Cardiac muscle cell (in vitro differentiated cells and primary cell): ENCODE measurements at regions not wholly inside any gene's neighbourhood (a gene's known extent, or its start where the extent isn't known, plus 50 kb on each side); places are given as distances from the start of the nearest gene placed in this dataset.

Source experiments
- DNase-seq, 2 donors: peaks; one replicate each; pipeline versions ENCODE4 v3.0.0 to v3.0.0-alpha.2; 2010 to 2017; ENCODE audit warnings: low read depth in 1 of 2, low spot score in 1 of 2
- H3K27ac ChIP-seq: fragments of 200-600 bp; sonication (generic); 2 replicates; pipeline ENCODE4 v1.5.1; 2016
- H3K27me3 ChIP-seq: fragments of 200-600 bp; sonication (generic); 2 replicates; pipeline ENCODE4 v1.6.0; 2016; ENCODE audit warnings: control low read depth
- H3K36me3 ChIP-seq: fragments of 200-600 bp; sonication (generic); 2 replicates; pipeline ENCODE4 v1.5.1; 2016; ENCODE audit warnings: control low read depth
- H3K4me1 ChIP-seq: fragments of 200-600 bp; sonication (generic); 2 replicates; pipeline ENCODE4 v1.8.1; 2017; ENCODE audit warnings: low read depth, mild to moderate bottlenecking, mixed run types
- H3K4me3 ChIP-seq: fragments of 200-600 bp; sonication (generic); 2 replicates; pipeline ENCODE4 v1.5.1; 2016; ENCODE audit warnings: mild to moderate bottlenecking
- H3K9me3 ChIP-seq: fragments of 200-600 bp; sonication (generic); 2 replicates; pipeline ENCODE4 v1.5.1; 2017; ENCODE audit warnings: low read depth, mild to moderate bottlenecking, control low read depth
- TF ChIP-seq, protein P1 (sequence below): IDR thresholded peaks from 2 replicates; pipeline ENCODE4 v1.5.1; 2012; ENCODE audit warnings: low read depth, mild to moderate bottlenecking, low read length

DNA sequence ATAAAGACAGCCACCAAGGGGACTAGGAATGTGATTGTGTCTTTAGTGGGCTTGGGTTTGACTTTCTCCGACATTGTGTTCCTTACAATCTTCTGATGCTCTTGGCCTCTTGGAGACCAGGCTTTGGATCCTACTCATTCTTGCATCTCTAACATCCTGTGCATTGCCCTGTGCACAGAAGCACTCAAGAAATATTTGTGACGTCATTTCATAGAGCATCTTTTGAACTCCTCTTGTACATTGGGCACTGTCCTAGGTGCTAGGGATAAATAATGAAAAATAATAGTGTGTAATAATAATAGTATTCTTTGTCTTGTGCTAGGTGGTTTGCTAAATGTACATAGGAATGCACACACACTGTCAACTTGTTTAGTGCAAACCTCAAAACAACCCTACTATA is 108.8 kb upstream of the LHX5 start:
- no peak overlapping the region for H3K4me3 ChIP-seq
- H3K36me3 ChIP-seq: no peaks in the 10 kb centered on the region
- no peak overlapping the region for H3K27ac ChIP-seq
- no peaks in the 10 kb centered on the region for H3K4me1 ChIP-seq
- peaks cover 2% of the 10 kb centered on the region for H3K27me3 ChIP-seq
- H3K9me3 ChIP-seq: no peaks in the 10 kb centered on the region
- TF ChIP-seq, protein P1, sequence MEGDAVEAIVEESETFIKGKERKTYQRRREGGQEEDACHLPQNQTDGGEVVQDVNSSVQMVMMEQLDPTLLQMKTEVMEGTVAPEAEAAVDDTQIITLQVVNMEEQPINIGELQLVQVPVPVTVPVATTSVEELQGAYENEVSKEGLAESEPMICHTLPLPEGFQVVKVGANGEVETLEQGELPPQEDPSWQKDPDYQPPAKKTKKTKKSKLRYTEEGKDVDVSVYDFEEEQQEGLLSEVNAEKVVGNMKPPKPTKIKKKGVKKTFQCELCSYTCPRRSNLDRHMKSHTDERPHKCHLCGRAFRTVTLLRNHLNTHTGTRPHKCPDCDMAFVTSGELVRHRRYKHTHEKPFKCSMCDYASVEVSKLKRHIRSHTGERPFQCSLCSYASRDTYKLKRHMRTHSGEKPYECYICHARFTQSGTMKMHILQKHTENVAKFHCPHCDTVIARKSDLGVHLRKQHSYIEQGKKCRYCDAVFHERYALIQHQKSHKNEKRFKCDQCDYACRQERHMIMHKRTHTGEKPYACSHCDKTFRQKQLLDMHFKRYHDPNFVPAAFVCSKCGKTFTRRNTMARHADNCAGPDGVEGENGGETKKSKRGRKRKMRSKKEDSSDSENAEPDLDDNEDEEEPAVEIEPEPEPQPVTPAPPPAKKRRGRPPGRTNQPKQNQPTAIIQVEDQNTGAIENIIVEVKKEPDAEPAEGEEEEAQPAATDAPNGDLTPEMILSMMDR: no peak
- DNase-seq: no peak

DNA sequence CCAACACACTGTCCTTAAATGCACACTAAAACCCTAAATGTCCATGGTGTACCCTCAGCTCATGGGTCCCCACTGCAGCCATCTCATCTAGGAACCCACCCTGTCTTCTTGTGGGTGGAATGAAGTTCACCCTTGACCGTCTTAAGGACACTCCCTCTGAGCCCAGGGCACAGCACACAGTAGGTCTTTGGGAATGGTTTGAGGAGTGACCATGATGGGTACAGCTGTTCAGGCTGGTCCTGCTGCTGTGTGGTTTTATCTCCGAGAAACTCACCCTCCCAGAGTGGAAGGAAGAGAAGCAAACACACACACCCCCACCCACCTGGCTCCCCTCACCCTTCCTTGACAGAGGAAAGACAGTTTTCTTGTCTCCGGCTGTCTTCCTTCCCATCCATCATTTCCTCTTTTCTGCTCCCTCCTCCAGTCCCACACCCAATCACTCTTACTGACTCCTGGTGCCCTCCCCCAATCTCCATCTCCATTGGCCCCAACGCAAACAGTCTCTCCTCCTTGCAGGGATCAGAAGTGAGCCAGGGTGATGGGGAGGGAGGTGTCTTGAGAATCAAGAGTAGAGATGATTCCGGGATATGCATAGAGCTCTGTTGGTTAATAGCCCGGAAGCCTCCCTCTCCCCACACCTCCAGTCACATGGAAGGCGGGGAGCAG is 105.9 kb upstream of the LHX5 start:
- Histone ChIP-seq H3K9me3 (no peaks in the 10 kb centered on the region), H3K4me1 (no peaks in the 10 kb centered on the region), H3K27me3 (peaks cover 20% of the 10 kb centered on the region), H3K36me3 (no peaks in the 10 kb centered on the region), H3K27ac (no peak overlapping the region), H3K4me3 (no peak overlapping the region)
- no peak for DNase-seq
- TF ChIP-seq, protein P1: no peak

DNA sequence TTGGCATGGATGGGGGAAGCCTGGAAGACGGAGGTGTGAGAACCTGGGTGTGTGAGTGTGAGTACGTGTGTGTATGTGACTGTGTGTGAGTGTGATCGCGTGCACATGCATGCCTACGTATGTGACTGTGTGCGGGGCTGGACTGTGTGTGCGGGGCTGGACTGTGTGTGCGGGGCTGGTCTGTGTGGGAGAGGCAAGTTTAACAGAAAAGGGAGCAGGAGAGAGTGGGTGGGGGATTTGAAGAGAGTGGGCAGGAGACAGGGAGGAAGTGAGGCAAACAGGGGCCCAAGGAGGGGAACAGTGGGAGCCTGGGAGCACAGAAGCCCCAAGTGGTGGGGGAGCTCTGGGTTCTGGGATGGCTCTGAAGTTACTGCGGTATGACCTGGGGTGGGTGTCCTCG is 103.7 kb upstream of the LHX5 start:
- Histone ChIP-seq H3K27ac (no peak overlapping the region), H3K36me3 (no peaks in the 10 kb centered on the region), H3K4me1 (no peaks in the 10 kb centered on the region), H3K9me3 (no peaks in the 10 kb centered on the region), H3K4me3 (no peak overlapping the region), H3K27me3 (peaks cover 20% of the 10 kb centered on the region)
- no peak for DNase-seq
- TF ChIP-seq, protein P1: no peak

DNA sequence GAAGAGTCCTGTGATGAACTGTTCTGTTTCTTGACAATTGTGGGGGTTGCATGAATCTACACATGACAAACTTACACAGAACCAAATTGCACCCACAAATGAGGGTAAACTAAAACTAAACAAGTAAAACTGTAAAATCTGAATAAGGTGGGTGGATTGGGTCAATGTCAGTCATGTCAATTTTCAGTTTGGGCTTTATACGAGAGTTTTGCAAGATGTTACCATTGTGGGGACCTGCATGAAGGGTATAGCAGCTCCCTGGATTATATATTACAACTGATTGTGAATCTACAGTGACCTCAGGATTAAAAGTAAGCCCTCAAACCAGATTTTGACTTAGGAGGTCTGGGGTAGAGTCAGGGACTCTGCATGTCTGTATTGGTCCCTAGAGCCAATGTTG is 101.5 kb upstream of the LHX5 start:
- no peaks in the 10 kb centered on the region for H3K9me3 ChIP-seq
- no peak overlapping the region for H3K4me3 ChIP-seq
- peaks cover 20% of the 10 kb centered on the region for H3K27me3 ChIP-seq
- TF ChIP-seq, protein P1: no peak
- H3K27ac ChIP-seq: no peak overlapping the region
- peaks cover 4% of the 10 kb centered on the region for H3K4me1 ChIP-seq
- no peak for DNase-seq
- no peaks in the 10 kb centered on the region for H3K36me3 ChIP-seq

DNA sequence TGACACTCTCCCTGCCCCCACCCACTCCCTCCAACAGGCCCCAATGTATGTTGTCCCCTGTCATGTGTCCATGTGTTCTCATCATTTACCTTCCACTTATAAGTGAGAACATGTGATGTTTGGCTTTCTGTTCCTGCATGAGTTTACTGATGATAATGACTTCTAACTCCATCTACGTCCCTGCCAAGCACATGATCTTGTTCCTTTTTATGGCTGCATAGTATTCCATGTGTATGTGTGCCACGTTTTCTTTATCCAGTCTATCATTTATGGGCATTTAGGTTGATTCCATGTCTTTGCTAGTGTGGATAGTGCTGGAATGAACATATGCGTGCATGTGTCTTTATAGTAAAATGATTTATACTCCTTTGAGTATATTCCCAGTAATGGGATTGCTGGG is 100.0 kb upstream of the LHX5 start:
- Histone ChIP-seq H3K4me1 (peaks cover 4% of the 10 kb centered on the region), H3K9me3 (no peaks in the 10 kb centered on the region), H3K4me3 (no peak overlapping the region), H3K27ac (no peak overlapping the region), H3K27me3 (peaks cover 27% of the 10 kb centered on the region), H3K36me3 (no peaks in the 10 kb centered on the region)
- DNase-seq: no peak
- TF ChIP-seq, protein P1: no peak

DNA sequence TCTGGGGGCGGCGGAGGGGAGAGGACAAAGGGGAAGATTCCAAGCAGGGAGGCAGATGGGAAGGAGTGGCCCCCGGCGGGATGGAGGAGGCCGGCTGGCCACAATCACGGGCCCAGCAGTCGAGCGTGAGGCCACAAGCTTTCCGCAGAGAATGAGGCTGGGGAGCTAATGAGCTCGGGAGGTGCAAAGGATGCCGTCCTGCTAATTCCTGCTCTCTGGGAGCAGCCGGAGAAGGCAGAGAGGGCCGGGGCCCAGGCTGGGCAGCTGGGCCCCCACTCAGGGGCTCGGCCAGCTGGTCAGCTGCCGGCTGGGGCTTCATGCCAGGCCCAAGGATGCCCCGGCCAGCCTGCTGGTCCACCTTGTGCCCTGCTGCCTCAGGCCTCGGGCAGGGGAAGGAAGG is 98.1 kb upstream of the LHX5 start:
- no peak for DNase-seq
- peaks cover 20% of the 10 kb centered on the region for H3K27me3 ChIP-seq
- H3K36me3 ChIP-seq: no peaks in the 10 kb centered on the region
- peaks cover 4% of the 10 kb centered on the region for H3K4me1 ChIP-seq
- H3K27ac ChIP-seq: no peak overlapping the region
- TF ChIP-seq, protein P1: no peak
- H3K4me3 ChIP-seq: no peak overlapping the region
- no peaks in the 10 kb centered on the region for H3K9me3 ChIP-seq
